ENCODE measurements at regions not wholly inside any gene's neighbourhood (a gene's known extent, or its start where the extent isn't known, plus 50 kb on each side); places are given as distances from the start of the nearest gene placed in this dataset.

GRCh38 chr2:121102941-121103340 lies 182.1 kb downstream of the TFCP2L1 start:
- DNase-seq, result no peak

- no peak for DNase-seq
Measured at GRCh38 chr2:121103960-121104359, 181.0 kb downstream of the TFCP2L1 start.

DNA sequence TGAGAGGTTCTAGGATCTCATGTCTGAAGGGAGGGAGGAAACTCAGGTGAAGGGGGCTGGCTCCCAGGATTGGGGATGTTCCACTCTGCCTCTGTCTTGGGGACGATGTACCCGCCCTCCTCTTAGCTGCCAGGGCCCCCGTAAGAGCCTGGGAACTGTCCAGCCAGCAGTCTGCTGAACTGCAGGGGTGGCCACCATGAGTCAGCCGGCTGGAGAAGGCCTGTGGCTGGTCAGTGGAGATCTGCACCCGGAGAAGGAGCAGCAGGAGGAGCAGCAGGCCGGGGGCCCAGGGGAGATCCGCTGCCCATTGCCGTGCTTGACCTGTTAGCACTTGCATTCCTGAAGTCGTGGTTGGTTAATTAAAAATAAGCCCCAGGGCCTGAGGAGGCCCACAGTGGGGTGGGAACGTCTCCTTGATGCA lies 180.3 kb downstream of the TFCP2L1 start:
- no peak for DNase-seq

GRCh38 chr2:121110924-121111323 lies 174.1 kb downstream of the TFCP2L1 start:
- DNase-seq, result no peak

DNA sequence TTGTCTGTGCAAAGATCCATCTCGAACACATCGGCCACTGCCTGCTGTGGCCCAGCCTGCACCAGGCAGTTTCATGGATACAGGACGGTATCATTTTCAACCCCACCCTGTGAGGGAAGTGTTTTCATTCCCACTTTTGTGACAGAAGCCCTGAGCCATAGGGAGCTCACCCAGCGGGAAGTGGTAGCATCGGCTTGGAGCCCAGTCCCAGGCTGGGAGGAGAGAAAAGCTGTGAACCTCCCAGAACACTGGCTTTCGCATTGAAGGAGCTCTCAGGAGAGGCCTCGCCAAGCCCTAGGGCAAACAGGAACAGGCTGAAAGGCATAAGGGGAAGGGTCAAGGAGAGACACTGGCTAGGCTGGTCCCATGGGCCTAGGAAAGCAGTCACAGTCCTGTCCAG lies 166.1 kb downstream of the TFCP2L1 start:
- no peak for DNase-seq

GRCh38 chr2:121120411-121120810 lies 164.6 kb downstream of the TFCP2L1 start:
- no peak for DNase-seq

GRCh38 chr2:121120991-121121390 lies 164.0 kb downstream of the TFCP2L1 start:
- DNase-seq, result no peak

- DNase-seq, result no peak
Measured at GRCh38 chr2:121121661-121122060, 163.3 kb downstream of the TFCP2L1 start.

DNA sequence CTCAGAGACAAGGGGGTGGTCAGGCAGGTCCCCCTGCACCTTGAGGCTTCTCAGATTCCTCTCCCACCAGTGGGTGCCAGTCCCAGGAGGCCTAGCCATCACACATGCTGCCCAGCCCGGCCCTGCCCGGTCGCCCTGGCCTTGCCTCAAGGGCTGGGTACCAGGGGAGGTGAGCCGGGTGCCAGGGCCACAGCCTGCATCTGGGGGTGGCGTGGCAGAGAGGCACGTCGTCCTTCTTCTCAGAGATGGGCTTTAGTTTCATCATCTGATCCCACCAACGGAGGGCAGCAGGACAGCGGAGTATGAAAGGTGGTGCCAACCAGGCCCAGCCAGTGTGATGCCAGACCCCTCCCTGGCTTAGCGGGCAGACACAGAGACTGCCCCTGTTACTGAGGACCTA lies 161.7 kb downstream of the TFCP2L1 start:
- DNase-seq, result no peak

- DNase-seq, result no peak
Measured at GRCh38 chr2:121124330-121124729, 160.7 kb downstream of the TFCP2L1 start.

DNA sequence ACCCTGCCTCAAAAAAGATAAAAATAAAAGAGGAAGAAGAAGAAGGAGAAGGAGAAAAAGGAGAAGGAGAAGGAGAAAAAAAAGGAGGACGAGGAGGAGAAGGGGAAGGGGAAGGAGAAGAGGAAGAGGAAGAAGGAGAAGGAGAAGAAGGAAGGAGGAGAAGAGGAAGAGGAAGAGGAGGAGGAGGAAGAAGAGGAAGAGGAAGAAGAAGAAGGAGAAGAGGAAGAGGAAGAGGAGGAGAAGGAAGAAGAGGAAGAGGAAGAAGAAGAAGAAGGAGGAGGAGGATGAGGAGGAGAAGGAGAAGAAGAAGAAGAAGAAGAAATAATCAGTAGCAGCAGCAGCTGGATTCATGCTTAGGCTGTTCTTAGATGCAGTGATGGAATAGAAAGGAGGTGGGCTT lies 159.7 kb downstream of the TFCP2L1 start:
- no peak for DNase-seq

DNA sequence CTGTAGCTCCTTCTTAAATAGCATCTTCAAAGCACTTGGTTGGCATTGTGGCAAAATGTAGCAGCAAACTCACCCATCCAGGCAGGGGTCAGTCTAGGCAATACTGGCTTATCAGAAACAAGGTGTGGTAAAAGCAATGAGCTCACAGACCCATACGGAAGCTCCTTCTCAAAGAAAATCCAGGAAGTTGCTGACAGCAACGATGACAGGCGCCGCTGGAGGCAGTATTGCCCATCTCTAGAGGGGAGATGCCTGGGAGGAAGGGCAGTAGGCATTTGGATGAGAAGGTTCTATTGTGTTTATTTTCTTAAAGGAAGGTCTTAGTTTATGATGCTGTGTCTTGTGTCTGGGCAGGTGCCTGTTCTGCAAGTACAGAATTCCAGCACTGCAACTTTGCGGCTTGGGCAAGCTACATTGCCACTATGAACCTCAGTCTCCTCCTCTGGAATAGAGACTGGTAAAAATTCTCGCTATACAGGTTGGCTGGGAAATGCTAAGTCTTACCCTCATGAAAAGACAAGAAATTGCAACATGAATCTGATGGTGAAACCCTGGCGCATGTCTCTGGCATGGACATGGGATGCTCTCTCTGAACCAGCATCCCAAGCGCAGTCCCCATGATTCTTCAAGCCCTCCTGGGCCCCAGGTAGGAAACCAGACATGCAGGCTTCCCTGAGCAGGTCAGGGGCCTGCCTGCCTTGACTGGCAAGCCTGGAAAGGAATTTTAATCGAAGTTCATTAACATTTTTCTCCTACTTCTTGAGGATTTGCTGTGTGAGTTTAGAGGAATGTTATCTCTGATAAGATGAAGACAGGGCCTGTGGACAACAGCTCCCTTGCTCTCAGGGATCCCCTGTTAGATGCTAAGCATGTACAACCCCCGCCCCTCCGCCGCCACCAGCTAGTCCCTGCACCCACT lies 156.0 kb downstream of the TFCP2L1 start:
- DNase-seq, result peak; percentile 19

GRCh38 chr2:121129692-121130091 lies 155.3 kb downstream of the TFCP2L1 start:
- DNase-seq, result no peak

GRCh38 chr2:121130301-121130850 lies 154.6 kb downstream of the TFCP2L1 start:
- no peak for DNase-seq

DNA sequence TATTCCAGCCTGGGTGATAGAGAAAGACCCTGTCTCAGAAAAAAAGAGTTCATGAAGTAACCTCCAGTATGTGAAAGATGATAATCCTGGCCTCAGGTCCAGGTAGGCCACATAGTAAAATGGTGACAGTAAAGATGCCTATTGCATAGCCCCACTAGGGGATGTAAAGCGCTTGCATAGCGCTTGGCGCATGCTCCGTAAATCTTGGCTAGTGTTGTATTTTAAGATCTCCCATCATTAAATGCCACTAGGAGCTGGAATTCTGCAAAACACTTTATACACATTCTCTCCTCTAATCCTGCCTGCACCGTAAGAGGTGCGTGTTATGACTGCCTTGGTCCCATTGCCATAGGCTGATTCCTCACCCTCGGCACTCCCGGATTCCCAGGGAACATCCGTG lies 153.6 kb downstream of the TFCP2L1 start:
- no peak for DNase-seq

DNA sequence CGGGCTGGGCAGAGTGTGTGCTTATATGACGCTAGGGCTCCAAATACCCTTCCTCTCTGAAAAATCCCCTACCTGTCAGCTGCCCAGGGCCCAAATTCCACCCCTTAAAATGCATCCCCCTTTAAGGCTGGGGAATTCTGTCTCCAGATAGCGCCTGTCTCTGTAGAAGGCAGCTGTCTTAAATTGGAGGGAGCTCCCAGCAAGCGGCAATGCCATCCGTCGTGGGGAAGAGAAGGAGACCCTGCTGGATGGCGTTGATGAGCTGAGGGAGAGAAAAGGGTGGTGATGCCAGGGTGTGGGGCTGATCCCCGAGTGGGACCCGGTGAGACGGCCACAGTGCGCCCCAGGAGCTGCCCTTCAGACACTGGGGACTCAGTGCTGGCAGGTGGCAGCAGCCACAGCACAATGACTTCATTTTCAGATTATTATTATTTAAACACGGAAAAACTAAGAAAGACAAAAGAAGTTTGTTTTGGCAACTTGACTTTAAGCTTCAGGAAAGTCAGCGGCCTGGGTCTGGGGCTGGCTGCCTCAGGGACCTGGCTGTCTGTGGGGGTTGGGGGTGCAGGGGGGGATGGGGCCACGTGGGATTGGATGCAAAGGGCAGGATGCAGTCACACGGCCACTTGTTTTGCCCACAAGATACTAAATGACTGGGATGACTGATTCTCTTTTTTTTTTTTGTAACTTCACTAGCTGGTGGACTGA lies 152.8 kb downstream of the TFCP2L1 start:
- no peak for DNase-seq

DNA sequence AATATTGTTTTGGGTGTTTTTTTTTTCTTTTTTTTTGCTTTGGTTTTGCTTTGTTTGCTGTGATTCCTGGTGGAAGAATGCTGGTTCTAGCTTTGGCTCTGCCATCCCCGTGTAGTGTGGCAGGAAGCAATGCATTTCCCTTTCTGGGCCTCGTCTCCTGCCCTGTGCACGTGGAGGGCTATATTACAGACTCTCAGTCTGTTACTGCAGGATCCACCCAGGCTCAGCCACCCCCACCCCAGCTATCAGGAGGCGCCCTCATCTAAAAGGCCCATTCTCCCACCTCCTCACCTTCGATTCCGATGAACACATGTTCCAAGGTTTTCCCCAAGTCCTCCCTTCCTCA lies 152.3 kb downstream of the TFCP2L1 start:
- DNase-seq, result no peak

DNA sequence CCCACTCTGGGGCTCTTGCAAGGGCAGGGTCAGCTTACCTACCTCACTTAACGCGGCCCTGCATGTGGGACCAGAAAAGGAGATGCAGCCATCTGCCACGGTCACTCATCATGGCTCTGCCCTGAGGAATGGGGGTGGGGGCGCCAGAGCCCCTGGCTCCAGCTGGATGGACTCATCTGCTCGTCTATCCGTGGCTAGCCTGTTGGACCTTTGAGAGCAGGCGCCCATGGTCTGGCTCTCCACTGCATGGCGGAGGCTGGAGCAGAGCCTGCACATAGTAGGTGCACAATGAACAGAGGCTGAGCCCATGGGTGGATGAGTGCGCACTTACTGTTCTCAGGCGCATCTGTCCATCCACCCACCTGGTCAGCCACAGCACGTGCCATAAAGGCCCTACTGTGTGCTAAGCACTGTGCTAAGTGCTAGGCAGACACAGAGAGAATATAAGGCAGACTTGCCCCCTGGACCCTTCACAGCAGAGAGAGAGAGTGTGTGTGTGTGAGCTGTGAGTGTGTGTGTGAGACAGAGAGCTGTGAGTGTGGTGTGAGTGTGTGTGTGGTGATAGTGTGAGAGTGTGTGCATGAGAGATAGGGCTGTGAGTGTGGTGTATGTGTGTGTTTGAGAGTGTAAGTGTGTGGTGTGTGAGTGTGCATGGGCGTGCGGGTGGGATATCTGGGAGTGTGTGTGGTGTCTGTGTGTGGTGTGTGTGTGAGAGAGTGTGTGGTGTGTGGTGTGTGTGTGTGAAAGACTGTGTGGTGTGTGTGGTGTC lies 151.3 kb downstream of the TFCP2L1 start:
- no peak for DNase-seq

DNA sequence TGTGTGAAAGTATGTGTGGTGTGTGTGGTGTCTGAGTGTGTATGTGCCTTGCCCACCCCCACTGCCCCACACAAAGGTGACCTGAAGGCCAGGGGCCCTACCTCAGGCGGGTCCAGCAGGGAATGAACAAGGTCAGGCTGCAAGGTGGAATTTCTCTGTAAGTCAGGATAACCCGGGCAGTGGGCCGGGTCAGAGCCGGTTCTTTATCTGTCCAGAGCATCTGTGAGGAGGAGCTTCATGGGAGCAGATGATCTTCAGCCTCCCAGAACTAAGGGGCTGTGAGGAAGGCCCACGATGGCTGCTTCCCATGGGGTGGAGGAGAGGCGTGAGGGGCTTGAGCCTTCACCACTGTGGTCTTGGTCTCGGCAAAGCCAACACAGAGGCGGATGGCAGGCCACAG lies 150.3 kb downstream of the TFCP2L1 start:
- no peak for DNase-seq

- DNase-seq, result no peak
Measured at GRCh38 chr2:121135168-121135853, 149.7 kb downstream of the TFCP2L1 start.

DNA sequence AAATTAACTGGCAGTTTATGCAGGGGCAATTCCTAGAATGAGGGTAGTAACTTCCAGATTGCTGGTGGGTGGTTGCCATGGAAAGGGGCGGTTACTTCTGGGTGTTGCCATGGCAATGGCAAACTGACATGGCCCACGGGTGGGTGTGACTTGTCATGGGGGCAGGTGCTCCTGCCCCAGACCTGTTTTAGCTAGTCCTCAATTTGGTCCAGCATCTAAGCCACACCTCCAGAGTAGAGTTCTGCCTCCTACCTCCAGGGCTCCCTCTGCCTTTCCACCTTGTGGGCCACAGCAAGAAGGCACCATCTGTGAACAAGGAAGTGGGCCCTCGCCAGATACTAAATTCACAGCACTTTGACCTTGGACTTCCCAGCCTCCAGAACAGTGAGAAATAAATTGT lies 148.7 kb downstream of the TFCP2L1 start:
- no peak for DNase-seq

GRCh38 chr2:121137571-121137970 lies 147.4 kb downstream of the TFCP2L1 start:
- no peak for DNase-seq
